ENCODE measurements at regions not wholly inside any gene's neighbourhood (a gene's known extent, or its start where the extent isn't known, plus 50 kb on each side); places are given as distances from the start of the nearest gene placed in this dataset.

- Histone ChIP-seq H3K4me3 (no peak overlapping the region), H3K27me3 (peaks cover 0 to 38% (median 0%) of the 10 kb centered on the region in 4 donors), H3K36me3 (no peaks in the 10 kb centered on the region), H3K4me1 (no peaks in the 10 kb centered on the region), H3K9me3 (no peaks in the 10 kb centered on the region), H3K27ac (no peak overlapping the region)
- WGBS, 2 donors: 77% methylated on average over 9 of the region's 16 CpGs; no CpG with 5 or more reads in 1 of the 2 donors
- no peak for DNase-seq
- no peak for TF ChIP-seq CTCF (IDR thresholded peaks at IDR 0.05)
- no peak for TF ChIP-seq POLR2A (IDR thresholded peaks at IDR 0.05)
- intact Hi-C loops (cut with DNase I): no loop called here
These were observed 179.6 kb downstream of the BRD1 start for GRCh38 chr22:49648053-49648452.

GRCh38 chr22:49647627-49648026 is 180.0 kb downstream of the BRD1 start:
- Histone ChIP-seq H3K4me1 (no peaks in the 10 kb centered on the region), H3K4me3 (no peak overlapping the region), H3K27ac (no peak overlapping the region), H3K36me3 (no peaks in the 10 kb centered on the region), H3K27me3 (peaks cover 0 to 38% (median 0%) of the 10 kb centered on the region in 4 donors), H3K9me3 (no peaks in the 10 kb centered on the region)
- peak in 1 of 6 experiments; percentile 21 for TF ChIP-seq CTCF (IDR thresholded peaks at IDR 0.05)
- TF ChIP-seq POLR2A (IDR thresholded peaks at IDR 0.05): no peak
- intact Hi-C loops (cut with DNase I): no loop called here
- WGBS, 2 donors: 57% methylated on average over 3 of the region's 3 CpGs; no CpG with 5 or more reads in 1 of the 2 donors
- DNase-seq: no peak

GRCh38 chr22:49646876-49647275 is 180.8 kb downstream of the BRD1 start:
- no peaks in the 10 kb centered on the region for H3K9me3 ChIP-seq
- no peak overlapping the region for H3K27ac ChIP-seq
- WGBS, 2 donors: 51 to 60% methylated on average over 1 to 2 of the region's 3 CpGs
- H3K36me3 ChIP-seq: no peaks in the 10 kb centered on the region
- intact Hi-C loops (cut with DNase I): no loop called here
- H3K4me3 ChIP-seq: no peak overlapping the region
- H3K27me3 ChIP-seq: peaks cover 0 to 38% (median 0%) of the 10 kb centered on the region in 4 donors
- DNase-seq: no peak
- TF ChIP-seq CTCF (IDR thresholded peaks at IDR 0.05) (no peak), POLR2A (IDR thresholded peaks at IDR 0.05) (no peak)
- H3K4me1 ChIP-seq: no peaks in the 10 kb centered on the region

- 80 to 92% methylated on average over 9 to 13 of the region's 13 CpGs for WGBS, 2 donors
- no peaks in the 10 kb centered on the region for H3K9me3 ChIP-seq
- no peak overlapping the region for H3K27ac ChIP-seq
- TF ChIP-seq POLR2A (IDR thresholded peaks at IDR 0.05): no peak
- TF ChIP-seq CTCF (IDR thresholded peaks at IDR 0.05): no peak
- intact Hi-C loops (cut with DNase I): no loop called here
- H3K4me3 ChIP-seq: no peak overlapping the region
- no peaks in the 10 kb centered on the region for H3K4me1 ChIP-seq
- DNase-seq: no peak
- H3K36me3 ChIP-seq: no peaks in the 10 kb centered on the region
- H3K27me3 ChIP-seq: peaks cover 0 to 35% (median 0%) of the 10 kb centered on the region in 4 donors
These were observed 181.7 kb downstream of the BRD1 start for GRCh38 chr22:49645791-49646550.

- 87 to 95% methylated on average over 3 of the region's 3 CpGs for WGBS, 2 donors
- no peak for TF ChIP-seq POLR2A (IDR thresholded peaks at IDR 0.05)
- no peak for TF ChIP-seq CTCF (IDR thresholded peaks at IDR 0.05)
- Histone ChIP-seq H3K36me3 (no peaks in the 10 kb centered on the region), H3K4me1 (no peaks in the 10 kb centered on the region), H3K4me3 (no peak overlapping the region), H3K27ac (no peak overlapping the region), H3K9me3 (no peaks in the 10 kb centered on the region), H3K27me3 (peaks cover 0 to 31% (median 0%) of the 10 kb centered on the region in 4 donors)
- intact Hi-C loops (cut with DNase I): no loop called here
- no peak for DNase-seq
These were observed 182.4 kb downstream of the BRD1 start for GRCh38 chr22:49645257-49645656.

Data from esophagus squamous epithelium (tissue), 5 donors.